Right lobe of liver (tissue), 4 donors: ENCODE measurements at regions not wholly inside any gene's neighbourhood (a gene's known extent, or its start where the extent isn't known, plus 50 kb on each side); places are given as distances from the start of the nearest gene placed in this dataset.

Experiments used
- POLR2A ChIP-seq: fragments of 450-650 bp; IDR thresholded peaks from one replicate; pipeline ENCODE4 v1.6.1; 2017; ENCODE audit warnings: antibody characterized with exemption, mild to moderate bottlenecking
- TF ChIP-seq, protein P1 (sequence below), 4 donors: fragments of 200-600 bp in 3 of 4; fragments of 450-650 bp in 1 of 4; IDR thresholded peaks; one replicate each; pipeline versions ENCODE4 v1.5.1 to v1.8.0; 2016 to 2022; ENCODE audit warnings: antibody characterized with exemption in 4 of 4, mild to moderate bottlenecking in 2 of 4
- donor health status: DM: no; HTN: no; CAD: no.
- donor health status: DM: no; HTN: no; CAD: no.
- donor health status: DM: no; HTN: yes; CAD: no.

DNA sequence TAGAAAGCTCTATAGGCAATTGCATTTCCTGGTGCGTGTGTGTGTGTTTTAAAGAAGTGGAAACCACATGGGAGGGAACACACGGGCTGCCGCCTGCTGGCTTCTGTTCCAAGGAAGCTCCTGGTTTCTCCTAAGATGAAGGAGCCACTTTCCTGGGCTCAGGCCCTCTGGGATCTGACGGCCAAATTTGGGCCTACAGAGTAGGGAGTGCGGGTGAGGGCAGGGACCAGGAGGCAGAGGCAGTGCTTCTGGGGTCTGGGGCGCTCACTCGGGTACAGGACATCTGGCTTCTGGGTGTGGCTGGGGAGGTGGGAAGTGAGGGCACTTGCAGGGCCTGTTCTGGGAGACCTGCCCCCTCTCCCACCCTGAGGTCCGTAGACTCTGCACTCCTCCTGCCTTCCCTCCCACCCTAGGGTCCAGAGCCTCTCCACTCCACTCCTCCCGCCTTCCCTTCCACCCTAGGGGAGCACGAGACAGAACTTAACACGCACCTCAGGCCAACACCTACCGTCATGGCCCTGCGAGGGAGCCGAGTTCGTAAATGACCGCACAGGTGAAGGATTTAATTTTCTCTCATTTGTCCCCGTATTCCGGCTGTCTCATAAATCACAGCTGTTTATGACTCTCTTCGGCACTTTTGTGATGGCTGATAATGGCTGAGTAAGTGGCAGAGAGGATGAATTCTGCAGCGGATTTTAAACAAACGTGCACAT lies 127.7 kb downstream of the KIF26A start:
- TF ChIP-seq, protein P1, sequence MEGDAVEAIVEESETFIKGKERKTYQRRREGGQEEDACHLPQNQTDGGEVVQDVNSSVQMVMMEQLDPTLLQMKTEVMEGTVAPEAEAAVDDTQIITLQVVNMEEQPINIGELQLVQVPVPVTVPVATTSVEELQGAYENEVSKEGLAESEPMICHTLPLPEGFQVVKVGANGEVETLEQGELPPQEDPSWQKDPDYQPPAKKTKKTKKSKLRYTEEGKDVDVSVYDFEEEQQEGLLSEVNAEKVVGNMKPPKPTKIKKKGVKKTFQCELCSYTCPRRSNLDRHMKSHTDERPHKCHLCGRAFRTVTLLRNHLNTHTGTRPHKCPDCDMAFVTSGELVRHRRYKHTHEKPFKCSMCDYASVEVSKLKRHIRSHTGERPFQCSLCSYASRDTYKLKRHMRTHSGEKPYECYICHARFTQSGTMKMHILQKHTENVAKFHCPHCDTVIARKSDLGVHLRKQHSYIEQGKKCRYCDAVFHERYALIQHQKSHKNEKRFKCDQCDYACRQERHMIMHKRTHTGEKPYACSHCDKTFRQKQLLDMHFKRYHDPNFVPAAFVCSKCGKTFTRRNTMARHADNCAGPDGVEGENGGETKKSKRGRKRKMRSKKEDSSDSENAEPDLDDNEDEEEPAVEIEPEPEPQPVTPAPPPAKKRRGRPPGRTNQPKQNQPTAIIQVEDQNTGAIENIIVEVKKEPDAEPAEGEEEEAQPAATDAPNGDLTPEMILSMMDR (IDR thresholded peaks at IDR 0.05) = no peak
- TF ChIP-seq POLR2A = no peak
